K562 (cell line): ENCODE measurements at regions not wholly inside any gene's neighbourhood (a gene's known extent, or its start where the extent isn't known, plus 50 kb on each side); places are given as distances from the start of the nearest gene placed in this dataset.

ENCODE experiments used
- ATAC-seq: fragments of 200-7000 bp; cut with Tn5 transposase; 3 replicates; pipeline ENCODE4 v1.9.1; 2020; ENCODE audit warnings: moderate library complexity
- BruUV-seq: library from RNA; stranded (reverse); fragments of 400-500 nt; replicated peaks from 2 replicates; lab custom pipeline; 2021; lab: Mats Ljungman, UMichigan
- CTCF ChIA-PET: fragments of 300-600 bp; formaldehyde crosslinking; extraction: SDS; loops from one replicate; lab custom pipeline; 2021; ENCODE audit warnings: low intra/inter-chr PET ratio; lab: Yijun Ruan, JAX
- POLR2A ChIA-PET: fragments of 300-600, 350-650 bp; sonication (Branson Sonifier 250); formaldehyde crosslinking; extraction: SDS; loops from one replicate; lab custom pipeline; 2021; ENCODE audit warnings: antibody characterized with exemption, inconsistent platforms; lab: Yijun Ruan, JAX
- DNase-seq, 4 experiments: peaks; one replicate each; pipeline versions ENCODE4 v3.0.0 to v3.0.0-alpha.2; 2011 to 2018; ENCODE audit warnings: low spot score in 3 of 4, mixed read lengths in 3 of 4; ENCODE audit errors: extremely low read depth in 1 of 4
- FAIRE-seq: peaks from 2 replicates; lab custom pipeline; 2011; peaks lifted over from hg19 to GRCh38; lab: Jason Lieb, UNC
- H2AFZ ChIP-seq: 2 replicates; pipeline ENCODE4 v1.6.0; 2011; ENCODE audit warnings: low read depth, low read length, control low read depth, inconsistent platforms
- H3K27ac ChIP-seq: fragments of 200-600 bp; 3 replicates; pipeline ENCODE4 v1.8.0; 2011; ENCODE audit warnings: low read depth, mild to moderate bottlenecking, control low read depth, inconsistent platforms, low read length, moderate library complexity, mixed read lengths; ENCODE audit errors: extremely low read depth
- H3K27me3 ChIP-seq, 2 experiments: fragments of 300-600 bp in 1 of 2; 2 replicates in 1 of 2; 3 replicates in 1 of 2; pipeline versions ENCODE4 v1.6.0 to v1.8.0; 2011; ENCODE audit warnings: inconsistent platforms in 2 of 2, low read length in 2 of 2, mild to moderate bottlenecking in 1 of 2, mixed read lengths in 1 of 2, moderate library complexity in 1 of 2; ENCODE audit not compliant: control insufficient read depth in 2 of 2, insufficient read depth in 2 of 2
- H3K36me3 ChIP-seq: fragments of 300-600 bp; 3 replicates; pipeline ENCODE4 v1.8.0; 2011; ENCODE audit warnings: mild to moderate bottlenecking, low read length, inconsistent platforms; ENCODE audit not compliant: control insufficient read depth, insufficient read depth
- H3K4me1 ChIP-seq, 2 experiments: fragments of 200-600 bp in 1 of 2; replicated peaks in 1 of 2; 2 replicates in 1 of 2; 3 replicates in 1 of 2; pipeline versions ENCODE4 v1.5.1 to v1.8.0; 2011; ENCODE audit warnings: inconsistent platforms in 2 of 2, low read length in 2 of 2, mild to moderate bottlenecking in 1 of 2, mixed read lengths in 1 of 2, moderate library complexity in 1 of 2; ENCODE audit not compliant: control insufficient read depth in 2 of 2, insufficient read depth in 2 of 2
- H3K4me2 ChIP-seq: 2 replicates; pipeline ENCODE4 v1.6.1; 2011; ENCODE audit warnings: low read length, control low read depth, inconsistent platforms, mixed read lengths; ENCODE audit not compliant: insufficient read depth
- H3K4me3 ChIP-seq: fragments of 200-600 bp; sonication (generic), shearing (Covaris generic); 2 replicates; pipeline ENCODE4 v1.5.1; 2016; ENCODE audit warnings: control low read depth, inconsistent platforms
- H3K79me2 ChIP-seq: fragments of 200-600 bp; 3 replicates; pipeline ENCODE4 v1.8.0; 2011; ENCODE audit warnings: low read length, inconsistent platforms; ENCODE audit not compliant: control insufficient read depth, insufficient read depth
- H3K9ac ChIP-seq, 2 experiments: 2 replicates each; pipeline versions ENCODE4 v1.6.0 to v1.6.1; 2011; ENCODE audit warnings: low read depth in 2 of 2, low read length in 2 of 2, control low read depth in 1 of 2, inconsistent platforms in 1 of 2, mild to moderate bottlenecking in 1 of 2, mixed read lengths in 1 of 2; ENCODE audit not compliant: insufficient read depth in 1 of 2
- H3K9me1 ChIP-seq: one replicate; pipeline ENCODE4 v1.6.0; 2011; ENCODE audit warnings: inconsistent platforms, mild to moderate bottlenecking, low read length, moderate library complexity; ENCODE audit not compliant: control insufficient read depth, insufficient read depth
- H3K9me3 ChIP-seq: replicated peaks from 2 replicates; pipeline ENCODE4 v1.5.1; 2011; ENCODE audit warnings: low read depth, low read length, inconsistent platforms; ENCODE audit not compliant: control insufficient read depth, insufficient read depth
- H4K20me1 ChIP-seq: replicated peaks from 2 replicates; pipeline ENCODE4 v1.6.1; 2011; ENCODE audit warnings: low read length, inconsistent platforms, mixed read lengths; ENCODE audit not compliant: control insufficient read depth, insufficient read depth
- CREBBP ChIP-seq: IDR thresholded peaks from one replicate; pipeline ENCODE4 v1.6.1; 2012; ENCODE audit warnings: low read depth, mild to moderate bottlenecking, control low read depth, inconsistent platforms, low read length
- HNRNPH1 ChIP-seq: fragments of 200-400 bp; formaldehyde crosslinking; optimal IDR thresholded peaks from 2 replicates; pipeline ENCODE3; 2017; ENCODE audit warnings: low read depth, mild to moderate bottlenecking, low read length, moderate library complexity
- KDM1A ChIP-seq, 2 experiments: fragments of 450-650 bp; IDR thresholded peaks; 2 replicates each; pipeline ENCODE4 v1.6.1; 2016; ENCODE audit warnings: mild to moderate bottlenecking in 2 of 2
- MYBL2 ChIP-seq, 2 experiments: fragments of 450-650 bp in 1 of 2; sonication (generic) in 1 of 2; formaldehyde crosslinking in 1 of 2; IDR thresholded peaks; 2 replicates each; pipeline versions ENCODE4 v1.6.1 to v1.8.1; 2017 to 2022; ENCODE audit warnings: borderline replicate concordance in 1 of 2, inconsistent platforms in 1 of 2, low read depth in 1 of 2, mild to moderate bottlenecking in 1 of 2, missing genetic modification reagents in 1 of 2, moderate library complexity in 1 of 2
- RFX7 ChIP-seq: fragments of 250-450 bp; sonication (Bioruptor Pico); IDR thresholded peaks from 2 replicates; pipeline ENCODE4 v1.5.1; 2021; ENCODE audit warnings: mild to moderate bottlenecking
- SRSF7 ChIP-seq: fragments of 200-400 bp; formaldehyde crosslinking; optimal IDR thresholded peaks from 2 replicates; pipeline ENCODE3; 2017; ENCODE audit warnings: mild to moderate bottlenecking, low read depth, low read length
- ZNF551 ChIP-seq: fragments of 250-450 bp; sonication (Bioruptor Pico); IDR thresholded peaks from 2 replicates; pipeline ENCODE4 v1.5.0; 2021; ENCODE audit warnings: mild to moderate bottlenecking, moderate library complexity
- WGBS: fragments of 100-300 bp; shearing (Covaris generic); methylation state at CpG from one replicate; pipeline ENCODE4 v1.1.6; 2016; ENCODE audit warnings: low coverage, mixed read lengths; ENCODE audit not compliant: insufficient coverage; ENCODE audit errors: missing lambda C conversion rate; 5-methylcytosine and 5-hydroxymethylcytosine counted together
- in situ Hi-C: fragments of 300-500 bp; cut with MboI; formaldehyde crosslinking; loops from 4 replicates; pipeline ENCODE4 v1.15.0; 2018; ENCODE audit warnings: inconsistent platforms, mixed read lengths
- intact Hi-C: fragments of 100-400 bp; cut with micrococcal nuclease; formaldehyde crosslinking; loops from 2 replicates; pipeline ENCODE4 v1.14.2; 2022
- TF ChIP-seq, protein P1 (sequence below), 2 experiments: fragments of 450-650 bp in 1 of 2; sonication (generic) in 1 of 2; formaldehyde crosslinking in 1 of 2; IDR thresholded peaks in 1 of 2; conservative IDR thresholded peaks in 1 of 2; 2 replicates each; pipeline versions ENCODE4 v1.6.1 to v1.8.1; 2016 to 2023; ENCODE audit warnings: mild to moderate bottlenecking in 2 of 2, moderate library complexity in 2 of 2, inconsistent platforms in 1 of 2, missing genetic modification reagents in 1 of 2

DNA sequence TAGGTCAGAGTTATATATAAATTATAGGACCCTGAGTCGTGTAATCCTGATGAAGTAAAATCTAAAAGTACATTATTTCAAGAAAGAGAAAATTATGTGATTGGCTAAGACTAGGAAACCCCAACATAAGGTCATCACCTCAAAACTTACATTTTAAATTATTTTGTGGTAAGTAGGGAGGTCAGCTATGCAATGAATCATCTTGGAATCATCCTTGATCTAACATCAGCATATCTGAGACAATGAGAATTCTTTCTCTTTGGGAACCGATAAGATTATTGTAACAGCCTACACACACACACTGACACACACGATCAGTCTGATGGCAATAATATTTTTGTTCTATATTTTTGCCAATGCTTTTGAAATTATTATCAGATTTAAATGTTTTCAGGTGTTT is 904.8 kb upstream of the CHAC2 start:
- no peak overlapping the region for H3K4me3 ChIP-seq
- no peaks in the 10 kb centered on the region for H3K79me2 ChIP-seq
- no peaks in the 10 kb centered on the region for H3K36me3 ChIP-seq
- WGBS: 0% methylated on average over 3 of the region's 3 CpGs
- TF ChIP-seq, protein P1, sequence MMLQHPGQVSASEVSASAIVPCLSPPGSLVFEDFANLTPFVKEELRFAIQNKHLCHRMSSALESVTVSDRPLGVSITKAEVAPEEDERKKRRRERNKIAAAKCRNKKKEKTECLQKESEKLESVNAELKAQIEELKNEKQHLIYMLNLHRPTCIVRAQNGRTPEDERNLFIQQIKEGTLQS (IDR thresholded peaks at IDR 0.05): no peak
- TF ChIP-seq, protein P1 (CRISPR knock-in tag; conservative IDR thresholded peaks at IDR 0.05): no peak
- TF ChIP-seq KDM1A (IDR thresholded peaks at IDR 0.05) (no peak), ZNF551 (CRISPR knock-in tag) (no peak), CREBBP (no peak), SRSF7 (no peak), MYBL2 (IDR thresholded peaks at IDR 0.05; ENCODE audit: low read depth) (no peak), MYBL2 (CRISPR knock-in tag; IDR thresholded peaks at IDR 0.05; ENCODE audit: borderline replicate concordance) (no peak), HNRNPH1 (no peak), RFX7 (CRISPR knock-in tag) (no peak)
- H2AFZ ChIP-seq: no peak overlapping the region
- POLR2A ChIA-PET: no interaction called here
- H3K27ac ChIP-seq: no peak overlapping the region
- intact Hi-C loops: no loop called here
- DNase-seq: no peak
- H3K9me3 ChIP-seq: no peaks in the 10 kb centered on the region
- no peaks in the 10 kb centered on the region for H3K9me1 ChIP-seq
- H3K27me3 ChIP-seq: no peaks in the 10 kb centered on the region
- H3K4me2 ChIP-seq: no peak overlapping the region
- no peaks in the 10 kb centered on the region for H3K4me1 ChIP-seq
- in situ Hi-C loops: no loop called here
- FAIRE-seq: no peak
- no peak for ATAC-seq
- H3K9ac ChIP-seq: no peak overlapping the region
- CTCF ChIA-PET: no interaction called here
- H4K20me1 ChIP-seq: no peaks in the 10 kb centered on the region
- BruUV-seq: no TSS peak
